ENCODE measurements at regions not wholly inside any gene's neighbourhood (a gene's known extent, or its start where the extent isn't known, plus 50 kb on each side); places are given as distances from the start of the nearest gene placed in this dataset.
"Not testable (repeated sequence)": the region's sequence is repeated elsewhere in the genome, so short reads cannot be mapped to it uniquely, and the experiment has no call there.

GRCh38 chr3:10693457-10693856 lies 122.6 kb upstream of the SLC6A11 start:
- WGBS, 2 donors (ENCODE audit: low coverage in 1 of 2) = 48 to 69% methylated on average over 4 of the region's 4 CpGs
- H3K27me3 ChIP-seq = peaks cover 34% of the 10 kb centered on the region

GRCh38 chr3:10694179-10694578 lies 121.8 kb upstream of the SLC6A11 start:
- peaks cover 42% of the 10 kb centered on the region for H3K27me3 ChIP-seq
- TF ChIP-seq POLR2A (IDR thresholded peaks at IDR 0.05) (no peak), EP300 (IDR thresholded peaks at IDR 0.05) (no peak), POLR2AphosphoS5 (IDR thresholded peaks at IDR 0.05) (no peak)
- TF ChIP-seq, protein P1, sequence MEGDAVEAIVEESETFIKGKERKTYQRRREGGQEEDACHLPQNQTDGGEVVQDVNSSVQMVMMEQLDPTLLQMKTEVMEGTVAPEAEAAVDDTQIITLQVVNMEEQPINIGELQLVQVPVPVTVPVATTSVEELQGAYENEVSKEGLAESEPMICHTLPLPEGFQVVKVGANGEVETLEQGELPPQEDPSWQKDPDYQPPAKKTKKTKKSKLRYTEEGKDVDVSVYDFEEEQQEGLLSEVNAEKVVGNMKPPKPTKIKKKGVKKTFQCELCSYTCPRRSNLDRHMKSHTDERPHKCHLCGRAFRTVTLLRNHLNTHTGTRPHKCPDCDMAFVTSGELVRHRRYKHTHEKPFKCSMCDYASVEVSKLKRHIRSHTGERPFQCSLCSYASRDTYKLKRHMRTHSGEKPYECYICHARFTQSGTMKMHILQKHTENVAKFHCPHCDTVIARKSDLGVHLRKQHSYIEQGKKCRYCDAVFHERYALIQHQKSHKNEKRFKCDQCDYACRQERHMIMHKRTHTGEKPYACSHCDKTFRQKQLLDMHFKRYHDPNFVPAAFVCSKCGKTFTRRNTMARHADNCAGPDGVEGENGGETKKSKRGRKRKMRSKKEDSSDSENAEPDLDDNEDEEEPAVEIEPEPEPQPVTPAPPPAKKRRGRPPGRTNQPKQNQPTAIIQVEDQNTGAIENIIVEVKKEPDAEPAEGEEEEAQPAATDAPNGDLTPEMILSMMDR (IDR thresholded peaks at IDR 0.05) = no peak
- no peak overlapping the region for H3K27ac ChIP-seq
- H3K4me3 ChIP-seq = no peak overlapping the region
- no peak for ATAC-seq
- WGBS, 2 donors (ENCODE audit: low coverage in 1 of 2) = 74 to 75% methylated on average over 4 of the region's 4 CpGs
- H3K9me3 ChIP-seq = no peaks in the 10 kb centered on the region
- no peaks in the 10 kb centered on the region for H3K36me3 ChIP-seq
- no peaks in the 10 kb centered on the region for H3K4me1 ChIP-seq

More at GRCh38 chr3:10693457-10693856, 122.6 kb upstream of the SLC6A11 start:
- Histone ChIP-seq H3K36me3 (no peaks in the 10 kb centered on the region), H3K4me1 (no peaks in the 10 kb centered on the region), H3K4me3 (no peak overlapping the region), H3K27ac (no peak overlapping the region), H3K9me3 (no peaks in the 10 kb centered on the region)
- no peak for ATAC-seq
- TF ChIP-seq, protein P1 (IDR thresholded peaks at IDR 0.05) = no peak
- TF ChIP-seq POLR2A (IDR thresholded peaks at IDR 0.05) (no peak), POLR2AphosphoS5 (IDR thresholded peaks at IDR 0.05) (no peak)

DNA sequence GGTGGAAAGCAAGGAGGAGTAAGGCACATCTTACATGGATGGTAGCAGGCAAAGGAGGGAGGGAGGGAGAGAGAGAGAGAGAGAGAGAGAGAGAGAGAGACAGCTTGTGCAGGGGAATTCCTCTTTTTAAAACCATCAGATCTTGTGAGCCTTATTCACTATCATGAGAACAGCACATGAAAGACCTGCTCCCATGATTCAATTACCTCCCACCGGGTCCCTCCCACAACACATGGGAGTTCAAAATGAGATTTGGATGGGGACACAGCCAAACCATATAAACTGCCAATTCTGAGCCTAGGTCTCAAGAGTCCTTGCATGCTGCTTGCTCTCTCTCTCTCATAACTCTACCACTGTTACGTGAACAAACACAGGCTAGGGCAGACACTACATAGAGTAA lies 120.8 kb upstream of the SLC6A11 start:
- peaks cover 40% of the 10 kb centered on the region for H3K27me3 ChIP-seq
- not testable (repeated sequence) for H3K27ac ChIP-seq, H3K36me3 ChIP-seq, ATAC-seq, H3K4me3 ChIP-seq, H3K9me3 ChIP-seq, H3K4me1 ChIP-seq
- WGBS, 2 donors (ENCODE audit: low coverage in 1 of 2) = 62 to 83% methylated on average over 1 to 2 of the region's 2 CpGs

GRCh38 chr3:10695595-10696285 lies 120.3 kb upstream of the SLC6A11 start:
- Histone ChIP-seq H3K27me3 (peaks cover 45% of the 10 kb centered on the region), H3K4me1 (no peaks in the 10 kb centered on the region), H3K9me3 (no peaks in the 10 kb centered on the region), H3K27ac (no peak overlapping the region), H3K4me3 (no peak overlapping the region), H3K36me3 (no peaks in the 10 kb centered on the region)
- 14 to 32% methylated on average over 2 to 3 of the region's 4 CpGs for WGBS, 2 donors (ENCODE audit: low coverage in 1 of 2)
- TF ChIP-seq POLR2A (IDR thresholded peaks at IDR 0.05) = no peak
- no peak for TF ChIP-seq EP300 (IDR thresholded peaks at IDR 0.05)
- TF ChIP-seq, protein P1 (IDR thresholded peaks at IDR 0.05) = no peak
- ATAC-seq = no peak

DNA sequence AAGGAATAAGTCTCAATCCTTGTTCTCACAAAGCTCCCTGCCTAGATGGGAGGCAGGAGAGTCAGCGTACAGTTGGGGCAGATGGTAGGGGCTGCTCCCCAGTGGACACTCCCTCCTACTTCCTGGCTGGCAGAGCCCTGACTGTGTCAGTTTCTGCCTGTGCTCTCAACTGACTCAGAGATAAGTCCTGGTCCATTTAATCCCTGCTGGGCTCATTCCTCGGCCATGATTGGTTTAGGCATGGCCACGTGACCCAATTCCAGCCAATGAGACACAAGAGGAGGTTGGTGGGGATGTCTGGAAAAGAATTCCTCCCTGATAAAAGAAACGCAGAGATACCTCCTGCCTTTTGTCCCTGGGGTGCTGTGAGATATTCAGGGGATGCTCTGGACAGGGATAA lies 118.1 kb upstream of the SLC6A11 start:
- H3K9me3 ChIP-seq = no peaks in the 10 kb centered on the region
- no peaks in the 10 kb centered on the region for H3K4me1 ChIP-seq
- 14 to 29% methylated on average over 1 to 2 of the region's 4 CpGs for WGBS, 2 donors (ENCODE audit: low coverage in 1 of 2)
- H3K4me3 ChIP-seq = no peak overlapping the region
- no peaks in the 10 kb centered on the region for H3K36me3 ChIP-seq
- no peak for TF ChIP-seq EP300 (IDR thresholded peaks at IDR 0.05)
- no peak overlapping the region for H3K27ac ChIP-seq
- peaks cover 55% of the 10 kb centered on the region for H3K27me3 ChIP-seq
- ATAC-seq = no peak

GRCh38 chr3:10700821-10701220 lies 115.2 kb upstream of the SLC6A11 start:
- peaks cover 84% of the 10 kb centered on the region for H3K27me3 ChIP-seq
- H3K9me3 ChIP-seq = no peaks in the 10 kb centered on the region
- no peak overlapping the region for H3K4me3 ChIP-seq
- no peak for TF ChIP-seq POLR2AphosphoS5 (IDR thresholded peaks at IDR 0.05)
- H3K27ac ChIP-seq = no peak overlapping the region
- no peaks in the 10 kb centered on the region for H3K36me3 ChIP-seq
- ATAC-seq = no peak
- 52 to 83% methylated on average over 2 of the region's 2 CpGs for whole genome bisulfite sequencing, 2 donors (ENCODE audit: low coverage in 1 of 2)
- no peaks in the 10 kb centered on the region for H3K4me1 ChIP-seq

Measured in gastroesophageal sphincter (tissue), 4 donors.